HCT116 (cell line): ENCODE measurements at regions not wholly inside any gene's neighbourhood (a gene's known extent, or its start where the extent isn't known, plus 50 kb on each side); places are given as distances from the start of the nearest gene placed in this dataset.

Experiments
- ATAC-seq: fragments of 200-7000 bp; cut with Tn5 transposase; 2 replicates; pipeline ENCODE4 v1.9.1; 2020; ENCODE audit warnings: mild to moderate bottlenecking, moderate library complexity
- BruUV-seq: library from RNA; stranded (reverse); fragments of 400-500 nt; replicated peaks from 2 replicates; lab custom pipeline; 2021; lab: Mats Ljungman, UMichigan
- CTCF ChIA-PET: fragments of 300-600 bp; sonication (Branson Sonifier 250); formaldehyde crosslinking; loops from one replicate; lab custom pipeline; 2021; ENCODE audit warnings: antibody characterized with exemption; lab: Charles Lee
- POLR2A ChIA-PET: fragments of 300-600, 350-600 bp; sonication (Branson Sonifier 250); formaldehyde crosslinking; loops from one replicate; lab custom pipeline; 2021; ENCODE audit warnings: antibody characterized with exemption; lab: Charles Lee
- RAD21 ChIA-PET, 2 experiments: fragments of 300-600 bp; sonication (Branson Sonifier 250); formaldehyde crosslinking; loops; one replicate each; lab custom pipeline; 2023; ENCODE audit warnings: low total read pairs in 2 of 2; ENCODE audit not compliant: uncharacterized antibody in 2 of 2, unreplicated experiment in 2 of 2, low non-redundant PET in 1 of 2; lab: Charles Lee
- DNase-seq: peaks from one replicate; pipeline ENCODE4 v3.0.0-alpha.2; 2010; ENCODE audit warnings: low read depth, low spot score
- H2AFZ ChIP-seq: fragments of 200-600 bp; shearing (Covaris generic), sonication (generic); 2 replicates; pipeline ENCODE4 v1.6.1; 2017; ENCODE audit warnings: low read depth, mixed run types, mixed read lengths, antibody characterized with exemption, low read length; ENCODE audit not compliant: poor library complexity, severe bottlenecking
- H3K27ac ChIP-seq: 2 replicates; pipeline ENCODE4 v1.5.1; 2012; ENCODE audit warnings: low read depth, low read length
- H3K27me3 ChIP-seq: fragments of 200-600 bp; sonication (generic); 2 replicates; pipeline ENCODE4 v1.6.1; 2016; ENCODE audit warnings: mixed run types, low read length, mixed read lengths; ENCODE audit not compliant: insufficient read depth
- H3K36me3 ChIP-seq, 2 experiments: fragments of 200-500 bp in 1 of 2; fragments of 200-600 bp in 1 of 2; sonication (Bioruptor generic) in 1 of 2; sonication (generic) in 1 of 2; 2 replicates each; pipeline versions ENCODE4 v1.5.1 to v1.6.1; 2014 to 2016; ENCODE audit warnings: low read length in 2 of 2, inconsistent platforms in 1 of 2, mixed read lengths in 1 of 2, mixed run types in 1 of 2; ENCODE audit not compliant: insufficient read depth in 2 of 2, control insufficient read depth in 1 of 2
- H3K4me1 ChIP-seq, 2 experiments: fragments of 200-600 bp in 1 of 2; sonication (generic) in 1 of 2; 2 replicates each; pipeline versions ENCODE4 v1.5.1 to v1.6.1; 2012 to 2017; ENCODE audit warnings: low read length in 2 of 2, inconsistent platforms in 1 of 2, mild to moderate bottlenecking in 1 of 2, mixed read lengths in 1 of 2, mixed run types in 1 of 2, moderate library complexity in 1 of 2; ENCODE audit not compliant: insufficient read depth in 2 of 2, control insufficient read depth in 1 of 2
- H3K4me2 ChIP-seq: fragments of 200-600 bp; sonication (generic); 2 replicates; pipeline ENCODE4 v1.6.1; 2017; ENCODE audit warnings: mixed run types, low read length, mixed read lengths
- H3K4me3 ChIP-seq, 2 experiments: fragments of 200-600 bp in 1 of 2; sonication (generic) in 1 of 2; replicated peaks in 1 of 2; 2 replicates each; pipeline ENCODE4 v1.5.1; 2011 to 2016; ENCODE audit warnings: low read length in 2 of 2, control low read depth in 1 of 2, low read depth in 1 of 2, mild to moderate bottlenecking in 1 of 2, mixed read lengths in 1 of 2, mixed run types in 1 of 2
- H3K79me2 ChIP-seq: fragments of 200-600 bp; sonication (generic); 2 replicates; pipeline ENCODE4 v1.6.1; 2017; ENCODE audit warnings: mild to moderate bottlenecking, mixed run types, low read length, moderate library complexity, mixed read lengths; ENCODE audit not compliant: insufficient read depth
- H3K9ac ChIP-seq: fragments of 200-600 bp; sonication (generic); 2 replicates; pipeline ENCODE4 v1.6.1; 2016; ENCODE audit warnings: low read length, mixed read lengths
- H3K9me2 ChIP-seq: fragments of 200-600 bp; sonication (generic), shearing (Covaris generic); 2 replicates; pipeline ENCODE4 v1.6.1; 2017; ENCODE audit warnings: mixed run types, mild to moderate bottlenecking, moderate library complexity; ENCODE audit not compliant: insufficient read depth
- H3K9me3 ChIP-seq, 2 experiments: fragments of 200-500 bp in 1 of 2; fragments of 200-600 bp in 1 of 2; sonication (Bioruptor generic) in 1 of 2; sonication (generic) in 1 of 2; 2 replicates each; pipeline ENCODE4 v1.6.1; 2014 to 2017; ENCODE audit warnings: low read length in 2 of 2, mixed read lengths in 2 of 2, inconsistent platforms in 1 of 2, low read depth in 1 of 2, mild to moderate bottlenecking in 1 of 2, mixed run types in 1 of 2, moderate library complexity in 1 of 2; ENCODE audit not compliant: control insufficient read depth in 1 of 2, insufficient read depth in 1 of 2
- H4K20me1 ChIP-seq: fragments of 200-600 bp; sonication (generic), shearing (Covaris generic); 2 replicates; pipeline ENCODE4 v1.6.1; 2017; ENCODE audit warnings: mixed run types, mild to moderate bottlenecking, moderate library complexity; ENCODE audit not compliant: insufficient read depth
- ELF1 ChIP-seq: IDR thresholded peaks from 2 replicates; pipeline ENCODE4 v1.6.1; 2012; ENCODE audit warnings: low read depth, borderline replicate concordance
- EZH2phosphoT487 ChIP-seq: fragments of 200-600 bp; IDR thresholded peaks from 2 replicates; pipeline ENCODE4 v1.6.1; 2018; ENCODE audit warnings: antibody characterized with exemption, borderline replicate concordance
- FOSL1 ChIP-seq: IDR thresholded peaks from 2 replicates; pipeline ENCODE4 v1.6.1; 2012; ENCODE audit warnings: low read depth
- JUND ChIP-seq: IDR thresholded peaks from 2 replicates; pipeline ENCODE4 v1.6.1; 2012
- MAX ChIP-seq: IDR thresholded peaks from 2 replicates; pipeline ENCODE4 v1.6.1; 2012
- POLR2A ChIP-seq: IDR thresholded peaks from 2 replicates; pipeline ENCODE4 v1.7.0; 2011; ENCODE audit warnings: borderline replicate concordance; ENCODE audit not compliant: insufficient read depth, insufficient read length; ENCODE audit errors: extremely low read depth
- REST ChIP-seq: IDR thresholded peaks from 2 replicates; pipeline ENCODE4 v1.6.1; 2012; ENCODE audit warnings: low read depth
- SP1 ChIP-seq: IDR thresholded peaks from 2 replicates; pipeline ENCODE4 v1.6.1; 2012; ENCODE audit warnings: low read depth
- TCF7L2 ChIP-seq: IDR thresholded peaks from 2 replicates; pipeline ENCODE4 v1.7.0; 2011; ENCODE audit warnings: borderline replicate concordance, inconsistent platforms; ENCODE audit not compliant: insufficient read depth, insufficient read length; ENCODE audit errors: extremely low read depth
- YY1 ChIP-seq: IDR thresholded peaks from 2 replicates; pipeline ENCODE4 v1.6.1; 2011; ENCODE audit warnings: low read length, low read depth, moderate library complexity, mild to moderate bottlenecking; ENCODE audit not compliant: insufficient replicate concordance; ENCODE audit errors: extremely low read depth
- intact Hi-C: fragments of 100-400 bp; cut with micrococcal nuclease; formaldehyde crosslinking; loops from 2 replicates; pipeline ENCODE4 v1.10.0; 2022

GRCh38 chr10:47151920-47152319, 148.1 kb upstream of the GDF10 start:
- ChIA-PET CTCF (no interaction called here), POLR2A (no interaction called here), RAD21 (no interaction called here)
- TF ChIP-seq TCF7L2 (no peak), MAX (no peak), YY1 (no peak), JUND (no peak), FOSL1 (no peak), REST (no peak), ELF1 (no peak), EZH2phosphoT487 (no peak), SP1 (no peak), POLR2A (no peak)
- intact Hi-C loops, result no loop called here
- Histone ChIP-seq H3K9ac (no peak overlapping the region), H3K9me2 (no peaks in the 10 kb centered on the region), H3K4me2 (no peak overlapping the region), H3K36me3 (no peaks in the 10 kb centered on the region), H3K4me1 (peaks cover 0 to 5% of the 10 kb centered on the region in 2 experiments; a peak in 1 of 4 replicates), H3K27me3 (no peaks in the 10 kb centered on the region), H4K20me1 (no peaks in the 10 kb centered on the region), H3K27ac (no peak overlapping the region), H3K4me3 (no peak overlapping the region), H3K9me3 (peaks cover 0 to 14% of the 10 kb centered on the region in 2 experiments; a peak in 2 of 4 replicates), H2AFZ (no peak overlapping the region), H3K79me2 (no peaks in the 10 kb centered on the region)
- ATAC-seq (no peak), DNase-seq (no peak)
- no TSS peak for BruUV-seq
